PC-3 (cell line): ENCODE measurements at regions not wholly inside any gene's neighbourhood (a gene's known extent, or its start where the extent isn't known, plus 50 kb on each side); places are given as distances from the start of the nearest gene placed in this dataset.

ENCODE experiments used
- ATAC-seq: fragments of 200-7000 bp; cut with Tn5 transposase; 2 replicates; pipeline ENCODE4 v1.9.1; 2020; ENCODE audit warnings: mild to moderate bottlenecking, moderate library complexity
- BruUV-seq: library from RNA; stranded (reverse); fragments of 400-500 nt; replicated peaks from 2 replicates; lab custom pipeline; 2021; lab: Mats Ljungman, UMichigan
- CTCF ChIA-PET: fragments of 300-600 bp; sonication (Branson Sonifier 250); formaldehyde crosslinking; loops from one replicate; lab custom pipeline; 2022; ENCODE audit warnings: antibody characterized with exemption; lab: Charles Lee
- POLR2A ChIA-PET: fragments of 300-600 bp; sonication (Branson Sonifier 250); formaldehyde crosslinking; loops from one replicate; lab custom pipeline; 2022; ENCODE audit warnings: antibody characterized with exemption; ENCODE audit not compliant: unreplicated experiment; lab: Charles Lee
- DNase-seq: peaks from one replicate; pipeline ENCODE4 v3.0.0-alpha.2; 2015
- H2AFZ ChIP-seq: fragments of 300-600 bp; sonication (generic); 2 replicates; pipeline ENCODE4 v1.6.0; 2016; ENCODE audit warnings: antibody characterized with exemption, low read length
- H3F3A ChIP-seq: fragments of 300-600 bp; sonication (generic); one replicate; pipeline ENCODE4 v1.6.0; 2017; ENCODE audit warnings: antibody characterized with exemption, low read length, control low read depth, mild to moderate bottlenecking; ENCODE audit not compliant: unreplicated experiment
- H3K27ac ChIP-seq: fragments of 300-600 bp; sonication (generic); 2 replicates; pipeline ENCODE4 v1.5.1; 2016; ENCODE audit warnings: mild to moderate bottlenecking, low read length
- H3K27me3 ChIP-seq: fragments of 300-600 bp; sonication (generic); 2 replicates; pipeline ENCODE4 v1.6.1; 2016; ENCODE audit warnings: low read length, mixed read lengths
- H3K36me3 ChIP-seq: fragments of 300-600 bp; sonication (generic); 2 replicates; pipeline ENCODE4 v1.6.1; 2016; ENCODE audit warnings: low read depth, mixed run types, low read length, mixed read lengths
- H3K4me1 ChIP-seq: fragments of 300-600 bp; sonication (generic); 2 replicates; pipeline ENCODE4 v1.5.1; 2016; ENCODE audit warnings: low read length; ENCODE audit not compliant: insufficient read depth
- H3K4me2 ChIP-seq: fragments of 300-600 bp; sonication (generic); 2 replicates; pipeline ENCODE4 v1.6.0; 2016; ENCODE audit warnings: low read length
- H3K4me3 ChIP-seq: fragments of 300-600 bp; sonication (generic); 2 replicates; pipeline ENCODE4 v1.5.1; 2016; ENCODE audit warnings: mild to moderate bottlenecking, low read length, mixed read lengths
- H3K79me2 ChIP-seq: fragments of 300-600 bp; sonication (generic); 2 replicates; pipeline ENCODE4 v1.6.1; 2017; ENCODE audit warnings: low read length, mixed read lengths
- H3K9ac ChIP-seq: fragments of 300-600 bp; sonication (generic); 2 replicates; pipeline ENCODE4 v1.6.0; 2016; ENCODE audit warnings: mild to moderate bottlenecking, low read length
- H3K9me2 ChIP-seq: fragments of 300-600 bp; sonication (generic); replicated peaks from 2 replicates; pipeline ENCODE4 v1.6.1; 2016; ENCODE audit warnings: mixed run types, low read length, mixed read lengths
- H3K9me3 ChIP-seq: fragments of 300-600 bp; sonication (generic); 2 replicates; pipeline ENCODE4 v1.6.1; 2016; ENCODE audit warnings: low read length, mixed read lengths
- H4K20me1 ChIP-seq: fragments of 300-600 bp; sonication (generic); 2 replicates; pipeline ENCODE4 v1.6.1; 2016; ENCODE audit warnings: low read length, mixed read lengths
- EZH2 ChIP-seq: fragments of 300-600 bp; sonication (generic); IDR thresholded peaks from one replicate; pipeline ENCODE4 v1.6.1; 2017; ENCODE audit warnings: antibody characterized with exemption, mild to moderate bottlenecking, low read length; ENCODE audit not compliant: unreplicated experiment
- EZH2phosphoT487 ChIP-seq: fragments of 300-600 bp; sonication (generic); IDR thresholded peaks from 2 replicates; pipeline ENCODE4 v1.6.1; 2018; ENCODE audit warnings: mild to moderate bottlenecking, antibody characterized with exemption, low read length, borderline replicate concordance
- intact Hi-C: fragments of 100-400 bp; cut with micrococcal nuclease; formaldehyde crosslinking; loops from 2 replicates; pipeline ENCODE4 v1.9.0; 2023
- TF ChIP-seq, protein P1 (sequence below): fragments of 300-600 bp; sonication (generic); conservative IDR thresholded peaks from 2 replicates; pipeline ENCODE4 v1.5.1; 2017; ENCODE audit warnings: antibody characterized with exemption, low read depth, mild to moderate bottlenecking, low read length

DNA sequence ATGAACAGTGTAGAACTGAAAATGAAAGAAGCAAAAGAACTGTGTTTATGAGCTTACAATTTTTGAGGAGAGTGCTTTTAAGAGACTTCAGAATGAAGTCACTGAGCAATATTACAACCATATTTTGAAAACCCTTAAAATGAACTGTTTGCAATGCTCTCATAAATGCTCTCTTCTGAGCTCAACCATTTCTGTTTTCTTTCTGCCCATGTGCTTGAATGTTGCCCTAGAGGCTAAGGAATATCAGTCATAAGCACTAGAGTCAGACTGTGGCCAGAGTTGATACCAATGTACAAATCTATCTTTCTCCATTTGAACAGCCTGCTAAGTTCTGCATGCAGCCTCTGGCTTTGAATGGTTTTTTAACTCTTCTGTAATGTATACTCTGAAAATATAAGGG lies 1092.8 kb downstream of the PCDH9 start:
- ChIA-PET POLR2A (no interaction called here), CTCF (no interaction called here)
- BruUV-seq = no TSS peak

DNA sequence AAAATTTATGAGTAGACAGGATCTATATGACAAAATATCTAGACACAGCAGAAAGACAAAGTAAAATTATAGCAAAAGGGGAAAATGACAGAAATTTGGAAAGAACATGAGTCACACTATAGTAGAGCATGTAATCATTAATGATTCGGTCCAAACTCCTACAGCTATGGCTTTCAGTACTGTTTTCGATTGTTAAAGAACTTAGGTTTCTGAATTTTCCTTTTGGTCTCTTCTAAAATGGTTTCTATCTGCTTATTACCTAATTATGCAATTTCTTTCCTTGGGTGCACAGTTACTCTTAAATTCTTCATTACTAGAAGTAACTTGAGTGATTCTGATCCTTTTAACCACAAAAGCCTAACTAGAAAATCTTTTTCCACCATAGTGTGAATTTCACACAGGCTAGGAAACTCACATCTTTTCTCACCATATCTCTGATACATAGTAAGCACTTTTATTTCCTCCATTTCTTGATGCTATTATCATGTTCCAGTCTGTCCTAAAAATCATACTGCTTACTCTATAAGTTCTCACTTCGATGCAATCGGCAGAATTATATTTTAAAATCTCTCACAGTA lies 1101.4 kb downstream of the PCDH9 start:
- Histone ChIP-seq H3K4me1 (no peaks in the 10 kb centered on the region), H3K4me3 (no peak overlapping the region), H3K27me3 (no peaks in the 10 kb centered on the region), H3K9ac (no peak overlapping the region), H3K9me2 (no peaks in the 10 kb centered on the region), H3F3A (no peaks in the 10 kb centered on the region), H3K4me2 (no peak overlapping the region), H3K79me2 (no peaks in the 10 kb centered on the region), H3K27ac (no peak overlapping the region), H4K20me1 (no peaks in the 10 kb centered on the region), H3K36me3 (no peaks in the 10 kb centered on the region), H3K9me3 (no peaks in the 10 kb centered on the region), H2AFZ (no peak overlapping the region)
- no peak for DNase-seq
- no TSS peak for BruUV-seq
- TF ChIP-seq EZH2 = no peak
- TF ChIP-seq EZH2phosphoT487 = no peak
- TF ChIP-seq, protein P1, sequence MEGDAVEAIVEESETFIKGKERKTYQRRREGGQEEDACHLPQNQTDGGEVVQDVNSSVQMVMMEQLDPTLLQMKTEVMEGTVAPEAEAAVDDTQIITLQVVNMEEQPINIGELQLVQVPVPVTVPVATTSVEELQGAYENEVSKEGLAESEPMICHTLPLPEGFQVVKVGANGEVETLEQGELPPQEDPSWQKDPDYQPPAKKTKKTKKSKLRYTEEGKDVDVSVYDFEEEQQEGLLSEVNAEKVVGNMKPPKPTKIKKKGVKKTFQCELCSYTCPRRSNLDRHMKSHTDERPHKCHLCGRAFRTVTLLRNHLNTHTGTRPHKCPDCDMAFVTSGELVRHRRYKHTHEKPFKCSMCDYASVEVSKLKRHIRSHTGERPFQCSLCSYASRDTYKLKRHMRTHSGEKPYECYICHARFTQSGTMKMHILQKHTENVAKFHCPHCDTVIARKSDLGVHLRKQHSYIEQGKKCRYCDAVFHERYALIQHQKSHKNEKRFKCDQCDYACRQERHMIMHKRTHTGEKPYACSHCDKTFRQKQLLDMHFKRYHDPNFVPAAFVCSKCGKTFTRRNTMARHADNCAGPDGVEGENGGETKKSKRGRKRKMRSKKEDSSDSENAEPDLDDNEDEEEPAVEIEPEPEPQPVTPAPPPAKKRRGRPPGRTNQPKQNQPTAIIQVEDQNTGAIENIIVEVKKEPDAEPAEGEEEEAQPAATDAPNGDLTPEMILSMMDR = no peak
- intact Hi-C loops = no loop called here
- ChIA-PET CTCF (no interaction called here), POLR2A (no interaction called here)
- no peak for ATAC-seq

More for the DNA sequence above, 1092.8 kb downstream of the PCDH9 start:
- ATAC-seq (no peak), DNase-seq (no peak)
- Histone ChIP-seq H3K4me3 (no peak overlapping the region), H4K20me1 (no peaks in the 10 kb centered on the region), H3K9me2 (no peaks in the 10 kb centered on the region), H3K36me3 (no peaks in the 10 kb centered on the region), H3K9me3 (no peaks in the 10 kb centered on the region), H3K4me1 (no peaks in the 10 kb centered on the region), H3K79me2 (no peaks in the 10 kb centered on the region), H3K27me3 (no peaks in the 10 kb centered on the region), H3K27ac (no peak overlapping the region), H2AFZ (no peak overlapping the region), H3K4me2 (no peak overlapping the region), H3K9ac (no peak overlapping the region), H3F3A (no peaks in the 10 kb centered on the region)
- intact Hi-C loops = no loop called here
- TF ChIP-seq, protein P1 = no peak
- no peak for TF ChIP-seq EZH2
- no peak for TF ChIP-seq EZH2phosphoT487

DNA sequence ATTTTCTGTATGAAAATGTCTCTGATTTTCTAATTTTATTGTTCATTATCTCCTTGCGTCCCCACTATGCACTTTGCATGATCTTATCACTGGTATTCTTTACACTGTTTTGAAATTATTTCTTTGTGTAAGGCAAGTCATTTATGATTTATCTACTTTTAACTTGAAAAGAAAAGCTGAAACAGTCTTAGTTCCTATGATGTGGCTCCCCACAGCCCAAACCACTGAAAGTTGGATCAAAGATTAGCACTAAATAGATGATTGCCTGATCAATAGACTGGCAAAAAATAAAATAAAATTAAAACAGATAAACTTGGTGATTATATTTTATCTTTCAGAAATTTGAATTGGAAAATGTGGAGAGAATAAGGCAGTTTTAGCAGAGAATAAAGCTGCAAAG lies 1101.9 kb downstream of the PCDH9 start:
- H3K27me3 ChIP-seq = no peaks in the 10 kb centered on the region
- BruUV-seq = no TSS peak
- H4K20me1 ChIP-seq = no peaks in the 10 kb centered on the region
- ChIA-PET POLR2A (no interaction called here), CTCF (no interaction called here)
- no peak for TF ChIP-seq EZH2
- no peak for TF ChIP-seq EZH2phosphoT487
- TF ChIP-seq, protein P1 = no peak
- intact Hi-C loops = no loop called here
- H3F3A ChIP-seq = no peaks in the 10 kb centered on the region
- no peaks in the 10 kb centered on the region for H3K79me2 ChIP-seq
- H3K9me2 ChIP-seq = no peaks in the 10 kb centered on the region
- no peaks in the 10 kb centered on the region for H3K9me3 ChIP-seq
- H3K4me2 ChIP-seq = no peak overlapping the region
- ATAC-seq = no peak
- no peak overlapping the region for H3K9ac ChIP-seq
- no peak overlapping the region for H3K27ac ChIP-seq
- H3K36me3 ChIP-seq = no peaks in the 10 kb centered on the region
- H2AFZ ChIP-seq = no peak overlapping the region
- DNase-seq = no peak
- H3K4me3 ChIP-seq = no peak overlapping the region
- H3K4me1 ChIP-seq = no peaks in the 10 kb centered on the region
